Skeletal muscle satellite cell (primary cell): ENCODE measurements at regions not wholly inside any gene's neighbourhood (a gene's known extent, or its start where the extent isn't known, plus 50 kb on each side); places are given as distances from the start of the nearest gene placed in this dataset.
"Not testable (repeated sequence)": the region's sequence is repeated elsewhere in the genome, so short reads cannot be mapped to it uniquely, and the experiment has no call there.

ENCODE experiments used
- H3K27me3 ChIP-seq: 2 replicates; pipeline ENCODE4 v1.7.0; 2013; ENCODE audit warnings: low read length; ENCODE audit not compliant: control insufficient read depth, insufficient read depth
- H3K36me3 ChIP-seq: 2 replicates; pipeline ENCODE4 v1.7.0; 2013; ENCODE audit warnings: mild to moderate bottlenecking, control low read depth, low read length; ENCODE audit not compliant: insufficient read depth
- H3K4me1 ChIP-seq: 2 replicates; pipeline ENCODE4 v1.7.0; 2013; ENCODE audit warnings: low read length; ENCODE audit not compliant: control insufficient read depth, insufficient read depth
- H3K4me2 ChIP-seq: 2 replicates; pipeline ENCODE4 v1.7.0; 2013; ENCODE audit warnings: mild to moderate bottlenecking, low read length
- H3K4me3 ChIP-seq: 2 replicates; pipeline ENCODE4 v1.7.0; 2013; ENCODE audit warnings: low read length
- H3K9ac ChIP-seq: 2 replicates; pipeline ENCODE4 v1.7.0; 2013; ENCODE audit warnings: mild to moderate bottlenecking, low read depth, low read length, moderate library complexity
- H3K9me3 ChIP-seq: replicated peaks from 2 replicates; pipeline ENCODE4 v1.7.0; 2013; ENCODE audit warnings: mild to moderate bottlenecking, control low read depth, low read length

GRCh38 chr20:12145951-12146350, 228.3 kb downstream of the BTBD3 start:
- H3K27me3 ChIP-seq, H3K36me3 ChIP-seq, H3K4me1 ChIP-seq, H3K4me2 ChIP-seq, H3K9me3 ChIP-seq, H3K4me3 ChIP-seq, H3K9ac ChIP-seq: not testable (repeated sequence)

- H3K4me2 ChIP-seq, result no peak overlapping the region
- no peak overlapping the region for H3K9ac ChIP-seq
- H3K9me3 ChIP-seq, result no peaks in the 10 kb centered on the region
- no peak overlapping the region for H3K4me3 ChIP-seq
- H3K4me1 ChIP-seq, result no peaks in the 10 kb centered on the region
- no peaks in the 10 kb centered on the region for H3K36me3 ChIP-seq
- H3K27me3 ChIP-seq, result no peaks in the 10 kb centered on the region
Observed at GRCh38 chr20:12152996-12153395, 235.3 kb downstream of the BTBD3 start.

- no peaks in the 10 kb centered on the region for H3K27me3 ChIP-seq
- no peaks in the 10 kb centered on the region for H3K4me1 ChIP-seq
- no peaks in the 10 kb centered on the region for H3K36me3 ChIP-seq
- no peak overlapping the region for H3K4me2 ChIP-seq
- no peak overlapping the region for H3K9ac ChIP-seq
- H3K4me3 ChIP-seq, result no peak overlapping the region
- H3K9me3 ChIP-seq, result no peaks in the 10 kb centered on the region
Observed at GRCh38 chr20:12153628-12154027, 235.9 kb downstream of the BTBD3 start.

GRCh38 chr20:12156252-12156651, 238.6 kb downstream of the BTBD3 start:
- Histone ChIP-seq H3K4me2 (no peak overlapping the region), H3K4me3 (no peak overlapping the region), H3K9ac (no peak overlapping the region), H3K9me3 (no peaks in the 10 kb centered on the region), H3K4me1 (no peaks in the 10 kb centered on the region), H3K36me3 (no peaks in the 10 kb centered on the region), H3K27me3 (no peaks in the 10 kb centered on the region)

- Histone ChIP-seq H3K9ac (no peak overlapping the region), H3K4me3 (no peak overlapping the region), H3K27me3 (no peaks in the 10 kb centered on the region), H3K9me3 (no peaks in the 10 kb centered on the region), H3K4me2 (no peak overlapping the region), H3K4me1 (no peaks in the 10 kb centered on the region), H3K36me3 (no peaks in the 10 kb centered on the region)
Observed at GRCh38 chr20:12159261-12159660, 241.6 kb downstream of the BTBD3 start.

GRCh38 chr20:12161734-12162133, 244.0 kb downstream of the BTBD3 start:
- H3K27me3 ChIP-seq, result no peaks in the 10 kb centered on the region
- no peak overlapping the region for H3K9ac ChIP-seq
- no peaks in the 10 kb centered on the region for H3K36me3 ChIP-seq
- H3K9me3 ChIP-seq, result no peaks in the 10 kb centered on the region
- no peak overlapping the region for H3K4me2 ChIP-seq
- no peak overlapping the region for H3K4me3 ChIP-seq
- H3K4me1 ChIP-seq, result peaks cover 12% of the 10 kb centered on the region

- Histone ChIP-seq H3K9me3 (no peaks in the 10 kb centered on the region), H3K4me3 (no peak overlapping the region), H3K27me3 (no peaks in the 10 kb centered on the region), H3K4me2 (no peak overlapping the region), H3K4me1 (peaks cover 12% of the 10 kb centered on the region), H3K36me3 (no peaks in the 10 kb centered on the region), H3K9ac (no peak overlapping the region)
Observed at GRCh38 chr20:12166053-12166717, 248.5 kb downstream of the BTBD3 start.

GRCh38 chr20:12170406-12170805, 252.7 kb downstream of the BTBD3 start:
- Histone ChIP-seq H3K27me3 (no peaks in the 10 kb centered on the region), H3K36me3 (no peaks in the 10 kb centered on the region), H3K9ac (no peak overlapping the region), H3K4me1 (peaks cover 17% of the 10 kb centered on the region), H3K4me3 (no peak overlapping the region), H3K9me3 (no peaks in the 10 kb centered on the region), H3K4me2 (no peak overlapping the region)

GRCh38 chr20:12171923-12172524, 254.3 kb downstream of the BTBD3 start:
- Histone ChIP-seq H3K27me3 (no peaks in the 10 kb centered on the region), H3K4me1 (peaks cover 7% of the 10 kb centered on the region), H3K4me2 (no peak overlapping the region), H3K9ac (no peak overlapping the region), H3K9me3 (no peaks in the 10 kb centered on the region), H3K36me3 (no peaks in the 10 kb centered on the region), H3K4me3 (no peak overlapping the region)

- H3K4me1 ChIP-seq, result peaks cover 13% of the 10 kb centered on the region
- no peaks in the 10 kb centered on the region for H3K9me3 ChIP-seq
- no peak overlapping the region for H3K4me3 ChIP-seq
- no peak overlapping the region for H3K4me2 ChIP-seq
- H3K27me3 ChIP-seq, result no peaks in the 10 kb centered on the region
- H3K36me3 ChIP-seq, result no peaks in the 10 kb centered on the region
- H3K9ac ChIP-seq, result no peak overlapping the region
Observed at GRCh38 chr20:12173347-12174012, 255.8 kb downstream of the BTBD3 start.

- Histone ChIP-seq H3K27me3 (no peaks in the 10 kb centered on the region), H3K36me3 (no peaks in the 10 kb centered on the region), H3K4me3 (no peak overlapping the region), H3K9me3 (no peaks in the 10 kb centered on the region), H3K4me1 (peaks cover 13% of the 10 kb centered on the region), H3K4me2 (no peak overlapping the region), H3K9ac (no peak overlapping the region)
Observed at GRCh38 chr20:12175538-12175937, 257.8 kb downstream of the BTBD3 start.
